GM12878 (cell line): ENCODE measurements at regions not wholly inside any gene's neighbourhood (a gene's known extent, or its start where the extent isn't known, plus 50 kb on each side); places are given as distances from the start of the nearest gene placed in this dataset.

Experiments used
- ATF7 ChIP-seq: fragments of 450-650 bp; IDR thresholded peaks from 2 replicates; pipeline ENCODE4 v1.6.1; 2016; ENCODE audit warnings: low read depth, mild to moderate bottlenecking
- CREB1 ChIP-seq: IDR thresholded peaks from 2 replicates; pipeline ENCODE4 v1.6.1; 2012; ENCODE audit warnings: low read depth, mild to moderate bottlenecking, inconsistent platforms
- EP300 ChIP-seq, 2 experiments: fragments of 150-350 bp in 1 of 2; IDR thresholded peaks; 2 replicates each; pipeline ENCODE4 v1.6.1; 2011 to 2012; ENCODE audit warnings: low read depth in 2 of 2, low read length in 2 of 2, borderline replicate concordance in 1 of 2, improper control_type of control experiment in 1 of 2, inconsistent platforms in 1 of 2; ENCODE audit not compliant: control insufficient read depth in 1 of 2
- NFXL1 ChIP-seq: fragments of 450-650 bp; IDR thresholded peaks from 2 replicates; pipeline ENCODE4 v1.6.1; 2017; ENCODE audit warnings: antibody characterized with exemption, mild to moderate bottlenecking, borderline replicate concordance
- TAF1 ChIP-seq: IDR thresholded peaks from 2 replicates; pipeline ENCODE4 v1.6.1; 2011; ENCODE audit warnings: mild to moderate bottlenecking, low read depth, low read length, borderline replicate concordance
- TF ChIP-seq, protein P1 (sequence below): fragments of 450-650 bp; IDR thresholded peaks from 2 replicates; pipeline ENCODE4 v1.6.1; 2017; ENCODE audit warnings: low read depth, mild to moderate bottlenecking, moderate library complexity
- TF ChIP-seq, protein P2 (sequence below), 3 experiments: IDR thresholded peaks in 2 of 3; conservative IDR thresholded peaks in 1 of 3; 2 replicates each; pipeline ENCODE4 v1.5.1; 2011; ENCODE audit warnings: low read depth in 3 of 3, low read length in 3 of 3, mild to moderate bottlenecking in 3 of 3, control low read depth in 2 of 3, moderate library complexity in 2 of 3, inconsistent platforms in 1 of 3, mixed read lengths in 1 of 3; ENCODE audit not compliant: control insufficient read depth in 2 of 3, insufficient read depth in 1 of 3; ENCODE audit errors: extremely low read depth in 1 of 3

DNA sequence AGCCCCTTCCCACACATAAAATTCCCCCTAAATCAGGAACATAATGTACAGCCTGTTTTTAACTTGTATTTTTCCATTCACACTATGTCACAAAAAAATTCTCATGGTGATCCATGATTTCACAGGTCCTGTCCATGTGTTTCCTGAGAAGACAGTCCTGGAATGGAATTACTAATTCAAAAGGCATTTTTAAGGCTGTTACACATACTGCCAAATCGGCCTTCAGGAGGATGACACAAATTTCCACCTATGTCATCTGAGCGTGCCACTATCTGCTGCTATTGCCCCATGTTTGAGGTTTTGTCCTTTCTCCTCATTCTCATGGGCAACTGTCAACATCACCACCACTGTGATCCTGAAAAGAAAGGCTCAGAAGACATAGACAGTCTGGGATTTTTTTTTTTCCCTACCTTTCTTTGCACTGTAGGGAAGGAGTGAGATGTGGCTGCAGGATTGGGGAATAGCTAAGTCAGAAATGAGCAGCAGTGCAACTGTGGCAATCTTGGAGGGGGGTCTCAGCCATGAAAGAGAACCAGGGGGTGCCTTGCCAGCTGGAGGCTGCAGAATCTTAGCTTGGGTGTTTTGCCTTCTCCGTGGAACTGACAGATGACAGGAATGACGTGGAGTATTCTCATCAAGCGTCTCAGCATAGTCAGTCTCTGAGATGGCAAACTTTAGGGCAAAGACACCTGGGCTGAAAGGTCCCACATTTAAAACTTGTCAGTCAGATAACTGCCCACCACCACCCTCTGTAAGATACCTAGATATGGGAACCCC lies 73.4 kb downstream of the MARCHF4 start:
- TF ChIP-seq, protein P1, sequence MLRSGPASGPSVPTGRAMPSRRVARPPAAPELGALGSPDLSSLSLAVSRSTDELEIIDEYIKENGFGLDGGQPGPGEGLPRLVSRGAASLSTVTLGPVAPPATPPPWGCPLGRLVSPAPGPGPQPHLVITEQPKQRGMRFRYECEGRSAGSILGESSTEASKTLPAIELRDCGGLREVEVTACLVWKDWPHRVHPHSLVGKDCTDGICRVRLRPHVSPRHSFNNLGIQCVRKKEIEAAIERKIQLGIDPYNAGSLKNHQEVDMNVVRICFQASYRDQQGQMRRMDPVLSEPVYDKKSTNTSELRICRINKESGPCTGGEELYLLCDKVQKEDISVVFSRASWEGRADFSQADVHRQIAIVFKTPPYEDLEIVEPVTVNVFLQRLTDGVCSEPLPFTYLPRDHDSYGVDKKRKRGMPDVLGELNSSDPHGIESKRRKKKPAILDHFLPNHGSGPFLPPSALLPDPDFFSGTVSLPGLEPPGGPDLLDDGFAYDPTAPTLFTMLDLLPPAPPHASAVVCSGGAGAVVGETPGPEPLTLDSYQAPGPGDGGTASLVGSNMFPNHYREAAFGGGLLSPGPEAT, result no peak
- TF ChIP-seq EP300 (IDR thresholded peaks at IDR 0.05; ENCODE audit: borderline replicate concordance in 1 of 2, control insufficient read depth in 1 of 2, low read depth in 2 of 2, low read length in 2 of 2) (no peak), NFXL1 (no peak), CREB1 (no peak), ATF7 (no peak), TAF1 (no peak)
- TF ChIP-seq, protein P2, sequence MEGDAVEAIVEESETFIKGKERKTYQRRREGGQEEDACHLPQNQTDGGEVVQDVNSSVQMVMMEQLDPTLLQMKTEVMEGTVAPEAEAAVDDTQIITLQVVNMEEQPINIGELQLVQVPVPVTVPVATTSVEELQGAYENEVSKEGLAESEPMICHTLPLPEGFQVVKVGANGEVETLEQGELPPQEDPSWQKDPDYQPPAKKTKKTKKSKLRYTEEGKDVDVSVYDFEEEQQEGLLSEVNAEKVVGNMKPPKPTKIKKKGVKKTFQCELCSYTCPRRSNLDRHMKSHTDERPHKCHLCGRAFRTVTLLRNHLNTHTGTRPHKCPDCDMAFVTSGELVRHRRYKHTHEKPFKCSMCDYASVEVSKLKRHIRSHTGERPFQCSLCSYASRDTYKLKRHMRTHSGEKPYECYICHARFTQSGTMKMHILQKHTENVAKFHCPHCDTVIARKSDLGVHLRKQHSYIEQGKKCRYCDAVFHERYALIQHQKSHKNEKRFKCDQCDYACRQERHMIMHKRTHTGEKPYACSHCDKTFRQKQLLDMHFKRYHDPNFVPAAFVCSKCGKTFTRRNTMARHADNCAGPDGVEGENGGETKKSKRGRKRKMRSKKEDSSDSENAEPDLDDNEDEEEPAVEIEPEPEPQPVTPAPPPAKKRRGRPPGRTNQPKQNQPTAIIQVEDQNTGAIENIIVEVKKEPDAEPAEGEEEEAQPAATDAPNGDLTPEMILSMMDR (IDR thresholded peaks at IDR 0.05 in 2 of 3, conservative IDR thresholded peaks at IDR 0.05 in 1 of 3; ENCODE audit: control insufficient read depth in 2 of 3, extremely low read depth in 1 of 3, insufficient read depth in 1 of 3, low read depth in 3 of 3, low read length in 3 of 3), result no peak
